ENCODE measurements at regions not wholly inside any gene's neighbourhood (a gene's known extent, or its start where the extent isn't known, plus 50 kb on each side); places are given as distances from the start of the nearest gene placed in this dataset.

DNA sequence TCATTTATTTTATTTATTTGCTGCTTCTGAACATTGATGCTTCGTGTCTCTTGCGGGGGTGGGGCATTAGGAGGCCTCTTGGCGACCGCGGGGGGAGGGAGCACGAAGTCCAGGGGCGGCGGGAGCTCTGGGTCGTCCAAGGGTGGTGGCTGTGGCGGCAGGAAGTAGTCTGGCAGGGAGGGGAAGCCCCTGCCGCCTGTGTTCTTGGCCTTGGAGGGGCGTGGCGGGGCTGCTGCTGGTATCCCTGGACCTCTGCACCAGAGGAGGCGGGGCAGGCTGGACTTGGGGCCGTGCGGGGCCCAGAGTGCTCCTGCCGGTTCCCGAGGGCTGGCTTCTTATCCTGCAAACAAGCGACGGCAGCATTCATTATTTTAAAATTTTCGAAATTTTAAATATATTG lies 70.5 kb upstream of the ABI1 start (continued):
- TF ChIP-seq, protein P1, sequence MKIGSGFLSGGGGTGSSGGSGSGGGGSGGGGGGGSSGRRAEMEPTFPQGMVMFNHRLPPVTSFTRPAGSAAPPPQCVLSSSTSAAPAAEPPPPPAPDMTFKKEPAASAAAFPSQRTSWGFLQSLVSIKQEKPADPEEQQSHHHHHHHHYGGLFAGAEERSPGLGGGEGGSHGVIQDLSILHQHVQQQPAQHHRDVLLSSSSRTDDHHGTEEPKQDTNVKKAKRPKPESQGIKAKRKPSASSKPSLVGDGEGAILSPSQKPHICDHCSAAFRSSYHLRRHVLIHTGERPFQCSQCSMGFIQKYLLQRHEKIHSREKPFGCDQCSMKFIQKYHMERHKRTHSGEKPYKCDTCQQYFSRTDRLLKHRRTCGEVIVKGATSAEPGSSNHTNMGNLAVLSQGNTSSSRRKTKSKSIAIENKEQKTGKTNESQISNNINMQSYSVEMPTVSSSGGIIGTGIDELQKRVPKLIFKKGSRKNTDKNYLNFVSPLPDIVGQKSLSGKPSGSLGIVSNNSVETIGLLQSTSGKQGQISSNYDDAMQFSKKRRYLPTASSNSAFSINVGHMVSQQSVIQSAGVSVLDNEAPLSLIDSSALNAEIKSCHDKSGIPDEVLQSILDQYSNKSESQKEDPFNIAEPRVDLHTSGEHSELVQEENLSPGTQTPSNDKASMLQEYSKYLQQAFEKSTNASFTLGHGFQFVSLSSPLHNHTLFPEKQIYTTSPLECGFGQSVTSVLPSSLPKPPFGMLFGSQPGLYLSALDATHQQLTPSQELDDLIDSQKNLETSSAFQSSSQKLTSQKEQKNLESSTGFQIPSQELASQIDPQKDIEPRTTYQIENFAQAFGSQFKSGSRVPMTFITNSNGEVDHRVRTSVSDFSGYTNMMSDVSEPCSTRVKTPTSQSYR (CRISPR knock-in tag; IDR thresholded peaks at IDR 0.05; ENCODE audit: borderline replicate concordance): peak; percentile 74; the same call in 1 of the 2 replicates
- TF ChIP-seq EP300 (IDR thresholded peaks at IDR 0.05; ENCODE audit: low read depth in 2 of 2, low read length in 2 of 2): peak in 1 of 2 experiments; percentile 36; a peak in 1 of 4 replicates
- TF ChIP-seq EP300 (CRISPR knock-in tag; IDR thresholded peaks at IDR 0.05; ENCODE audit: borderline replicate concordance): no peak
- TF ChIP-seq, protein P2, sequence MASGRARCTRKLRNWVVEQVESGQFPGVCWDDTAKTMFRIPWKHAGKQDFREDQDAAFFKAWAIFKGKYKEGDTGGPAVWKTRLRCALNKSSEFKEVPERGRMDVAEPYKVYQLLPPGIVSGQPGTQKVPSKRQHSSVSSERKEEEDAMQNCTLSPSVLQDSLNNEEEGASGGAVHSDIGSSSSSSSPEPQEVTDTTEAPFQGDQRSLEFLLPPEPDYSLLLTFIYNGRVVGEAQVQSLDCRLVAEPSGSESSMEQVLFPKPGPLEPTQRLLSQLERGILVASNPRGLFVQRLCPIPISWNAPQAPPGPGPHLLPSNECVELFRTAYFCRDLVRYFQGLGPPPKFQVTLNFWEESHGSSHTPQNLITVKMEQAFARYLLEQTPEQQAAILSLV (CRISPR knock-in tag; IDR thresholded peaks at IDR 0.05; ENCODE audit: borderline replicate concordance): peak; percentile 23; the same call in 1 of the 2 replicates
- TF ChIP-seq ZBTB7B (CRISPR knock-in tag; IDR thresholded peaks at IDR 0.05): 0 out of 2 replicates have a peak, but pooled peaks have one; percentile 43
- TF ChIP-seq, protein P3, sequence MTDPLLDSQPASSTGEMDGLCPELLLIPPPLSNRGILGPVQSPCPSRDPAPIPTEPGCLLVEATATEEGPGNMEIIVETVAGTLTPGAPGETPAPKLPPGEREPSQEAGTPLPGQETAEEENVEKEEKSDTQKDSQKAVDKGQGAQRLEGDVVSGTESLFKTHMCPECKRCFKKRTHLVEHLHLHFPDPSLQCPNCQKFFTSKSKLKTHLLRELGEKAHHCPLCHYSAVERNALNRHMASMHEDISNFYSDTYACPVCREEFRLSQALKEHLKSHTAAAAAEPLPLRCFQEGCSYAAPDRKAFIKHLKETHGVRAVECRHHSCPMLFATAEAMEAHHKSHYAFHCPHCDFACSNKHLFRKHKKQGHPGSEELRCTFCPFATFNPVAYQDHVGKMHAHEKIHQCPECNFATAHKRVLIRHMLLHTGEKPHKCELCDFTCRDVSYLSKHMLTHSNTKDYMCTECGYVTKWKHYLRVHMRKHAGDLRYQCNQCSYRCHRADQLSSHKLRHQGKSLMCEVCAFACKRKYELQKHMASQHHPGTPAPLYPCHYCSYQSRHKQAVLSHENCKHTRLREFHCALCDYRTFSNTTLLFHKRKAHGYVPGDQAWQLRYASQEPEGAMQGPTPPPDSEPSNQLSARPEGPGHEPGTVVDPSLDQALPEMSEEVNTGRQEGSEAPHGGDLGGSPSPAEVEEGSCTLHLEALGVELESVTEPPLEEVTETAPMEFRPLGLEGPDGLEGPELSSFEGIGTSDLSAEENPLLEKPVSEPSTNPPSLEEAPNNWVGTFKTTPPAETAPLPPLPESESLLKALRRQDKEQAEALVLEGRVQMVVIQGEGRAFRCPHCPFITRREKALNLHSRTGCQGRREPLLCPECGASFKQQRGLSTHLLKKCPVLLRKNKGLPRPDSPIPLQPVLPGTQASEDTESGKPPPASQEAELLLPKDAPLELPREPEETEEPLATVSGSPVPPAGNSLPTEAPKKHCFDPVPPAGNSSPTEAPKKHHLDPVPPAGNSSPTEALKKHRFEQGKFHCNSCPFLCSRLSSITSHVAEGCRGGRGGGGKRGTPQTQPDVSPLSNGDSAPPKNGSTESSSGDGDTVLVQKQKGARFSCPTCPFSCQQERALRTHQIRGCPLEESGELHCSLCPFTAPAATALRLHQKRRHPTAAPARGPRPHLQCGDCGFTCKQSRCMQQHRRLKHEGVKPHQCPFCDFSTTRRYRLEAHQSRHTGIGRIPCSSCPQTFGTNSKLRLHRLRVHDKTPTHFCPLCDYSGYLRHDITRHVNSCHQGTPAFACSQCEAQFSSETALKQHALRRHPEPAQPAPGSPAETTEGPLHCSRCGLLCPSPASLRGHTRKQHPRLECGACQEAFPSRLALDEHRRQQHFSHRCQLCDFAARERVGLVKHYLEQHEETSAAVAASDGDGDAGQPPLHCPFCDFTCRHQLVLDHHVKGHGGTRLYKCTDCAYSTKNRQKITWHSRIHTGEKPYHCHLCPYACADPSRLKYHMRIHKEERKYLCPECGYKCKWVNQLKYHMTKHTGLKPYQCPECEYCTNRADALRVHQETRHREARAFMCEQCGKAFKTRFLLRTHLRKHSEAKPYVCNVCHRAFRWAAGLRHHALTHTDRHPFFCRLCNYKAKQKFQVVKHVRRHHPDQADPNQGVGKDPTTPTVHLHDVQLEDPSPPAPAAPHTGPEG (CRISPR knock-in tag; IDR thresholded peaks at IDR 0.05): no peak
- peak; percentile 50 for TF ChIP-seq ELF3 (CRISPR knock-in tag; IDR thresholded peaks at IDR 0.05)
- TF ChIP-seq IKZF4 (CRISPR knock-in tag; IDR thresholded peaks at IDR 0.05; ENCODE audit: borderline replicate concordance, low read depth, not compliant biosample characterization): no peak
- TF ChIP-seq SPEN (CRISPR knock-in tag; IDR thresholded peaks at IDR 0.05; ENCODE audit: low read depth): 0 out of 2 replicates have a peak, but pooled peaks have one; percentile 23
- TF ChIP-seq, protein P4, sequence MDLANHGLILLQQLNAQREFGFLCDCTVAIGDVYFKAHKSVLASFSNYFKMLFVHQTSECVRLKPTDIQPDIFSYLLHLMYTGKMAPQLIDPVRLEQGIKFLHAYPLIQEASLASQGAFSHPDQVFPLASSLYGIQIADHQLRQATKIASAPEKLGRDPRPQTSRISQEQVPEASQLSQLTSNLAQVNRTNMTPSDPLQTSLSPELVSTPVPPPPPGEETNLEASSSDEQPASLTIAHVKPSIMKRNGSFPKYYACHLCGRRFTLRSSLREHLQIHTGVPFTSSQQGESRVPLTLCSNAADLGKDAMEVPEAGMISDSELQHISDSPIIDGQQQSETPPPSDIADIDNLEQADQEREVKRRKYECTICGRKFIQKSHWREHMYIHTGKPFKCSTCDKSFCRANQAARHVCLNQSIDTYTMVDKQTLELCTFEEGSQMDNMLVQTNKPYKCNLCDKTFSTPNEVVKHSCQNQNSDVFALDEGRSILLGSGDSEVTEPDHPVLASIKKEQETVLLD (CRISPR knock-in tag; IDR thresholded peaks at IDR 0.05; ENCODE audit: low read depth): no peak
- TF ChIP-seq, protein P5, sequence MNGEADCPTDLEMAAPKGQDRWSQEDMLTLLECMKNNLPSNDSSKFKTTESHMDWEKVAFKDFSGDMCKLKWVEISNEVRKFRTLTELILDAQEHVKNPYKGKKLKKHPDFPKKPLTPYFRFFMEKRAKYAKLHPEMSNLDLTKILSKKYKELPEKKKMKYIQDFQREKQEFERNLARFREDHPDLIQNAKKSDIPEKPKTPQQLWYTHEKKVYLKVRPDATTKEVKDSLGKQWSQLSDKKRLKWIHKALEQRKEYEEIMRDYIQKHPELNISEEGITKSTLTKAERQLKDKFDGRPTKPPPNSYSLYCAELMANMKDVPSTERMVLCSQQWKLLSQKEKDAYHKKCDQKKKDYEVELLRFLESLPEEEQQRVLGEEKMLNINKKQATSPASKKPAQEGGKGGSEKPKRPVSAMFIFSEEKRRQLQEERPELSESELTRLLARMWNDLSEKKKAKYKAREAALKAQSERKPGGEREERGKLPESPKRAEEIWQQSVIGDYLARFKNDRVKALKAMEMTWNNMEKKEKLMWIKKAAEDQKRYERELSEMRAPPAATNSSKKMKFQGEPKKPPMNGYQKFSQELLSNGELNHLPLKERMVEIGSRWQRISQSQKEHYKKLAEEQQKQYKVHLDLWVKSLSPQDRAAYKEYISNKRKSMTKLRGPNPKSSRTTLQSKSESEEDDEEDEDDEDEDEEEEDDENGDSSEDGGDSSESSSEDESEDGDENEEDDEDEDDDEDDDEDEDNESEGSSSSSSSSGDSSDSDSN (CRISPR knock-in tag; IDR thresholded peaks at IDR 0.05): no peak
- TF ChIP-seq, protein P6, sequence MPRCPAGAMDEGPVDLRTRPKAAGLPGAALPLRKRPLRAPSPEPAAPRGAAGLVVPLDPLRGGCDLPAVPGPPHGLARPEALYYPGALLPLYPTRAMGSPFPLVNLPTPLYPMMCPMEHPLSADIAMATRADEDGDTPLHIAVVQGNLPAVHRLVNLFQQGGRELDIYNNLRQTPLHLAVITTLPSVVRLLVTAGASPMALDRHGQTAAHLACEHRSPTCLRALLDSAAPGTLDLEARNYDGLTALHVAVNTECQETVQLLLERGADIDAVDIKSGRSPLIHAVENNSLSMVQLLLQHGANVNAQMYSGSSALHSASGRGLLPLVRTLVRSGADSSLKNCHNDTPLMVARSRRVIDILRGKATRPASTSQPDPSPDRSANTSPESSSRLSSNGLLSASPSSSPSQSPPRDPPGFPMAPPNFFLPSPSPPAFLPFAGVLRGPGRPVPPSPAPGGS (CRISPR knock-in tag; IDR thresholded peaks at IDR 0.05): peak; percentile 84
